Suppressor macrophage (primary cell): ENCODE measurements at regions not wholly inside any gene's neighbourhood (a gene's known extent, or its start where the extent isn't known, plus 50 kb on each side); places are given as distances from the start of the nearest gene placed in this dataset.

Experiments used
- DNase-seq, 4 experiments: peaks; one replicate each; pipeline ENCODE4 v3.0.0-alpha.2; 2020 to 2022

- no peak for DNase-seq
Measured at GRCh38 chr4:55754754-55755350, 64.7 kb upstream of the EXOC1L start.

GRCh38 chr4:55756208-55756607 lies 63.4 kb upstream of the EXOC1L start:
- DNase-seq = no peak

- DNase-seq = no peak
Measured at GRCh38 chr4:55757356-55757952, 62.1 kb upstream of the EXOC1L start.

- no peak for DNase-seq
Measured at GRCh38 chr4:55758066-55758465, 61.5 kb upstream of the EXOC1L start.

GRCh38 chr4:55758570-55758969 lies 61.0 kb upstream of the EXOC1L start:
- no peak for DNase-seq

- DNase-seq = no peak
Measured at GRCh38 chr4:55762819-55763218, 56.8 kb upstream of the EXOC1L start.

- DNase-seq = no peak
Measured at GRCh38 chr4:55763996-55764395, 55.6 kb upstream of the EXOC1L start.

- no peak for DNase-seq
Measured at GRCh38 chr4:55765070-55765469, 54.5 kb upstream of the EXOC1L start.

GRCh38 chr4:55768291-55768690 lies 51.3 kb upstream of the EXOC1L start:
- DNase-seq = no peak
